D721Med (cell line): ENCODE measurements at regions not wholly inside any gene's neighbourhood (a gene's known extent, or its start where the extent isn't known, plus 50 kb on each side); places are given as distances from the start of the nearest gene placed in this dataset.

ENCODE experiments used
- DNase-seq: peaks from one replicate; pipeline ENCODE4 v3.0.0; 2011; ENCODE audit warnings: low spot score; ENCODE audit not compliant: insufficient read length
- FAIRE-seq: peaks from 2 replicates; lab custom pipeline; 2011; peaks lifted over from hg19 to GRCh38; lab: Jason Lieb, UNC
- TF ChIP-seq, protein P1 (sequence below): IDR thresholded peaks from 2 replicates; pipeline ENCODE4 v1.5.1; 2012; ENCODE audit warnings: mild to moderate bottlenecking, control low read depth; ENCODE audit not compliant: insufficient read depth; ENCODE audit errors: missing control alignments

GRCh38 chr5:31122998-31123951 is 70.2 kb upstream of the CDH6 start:
- TF ChIP-seq, protein P1, sequence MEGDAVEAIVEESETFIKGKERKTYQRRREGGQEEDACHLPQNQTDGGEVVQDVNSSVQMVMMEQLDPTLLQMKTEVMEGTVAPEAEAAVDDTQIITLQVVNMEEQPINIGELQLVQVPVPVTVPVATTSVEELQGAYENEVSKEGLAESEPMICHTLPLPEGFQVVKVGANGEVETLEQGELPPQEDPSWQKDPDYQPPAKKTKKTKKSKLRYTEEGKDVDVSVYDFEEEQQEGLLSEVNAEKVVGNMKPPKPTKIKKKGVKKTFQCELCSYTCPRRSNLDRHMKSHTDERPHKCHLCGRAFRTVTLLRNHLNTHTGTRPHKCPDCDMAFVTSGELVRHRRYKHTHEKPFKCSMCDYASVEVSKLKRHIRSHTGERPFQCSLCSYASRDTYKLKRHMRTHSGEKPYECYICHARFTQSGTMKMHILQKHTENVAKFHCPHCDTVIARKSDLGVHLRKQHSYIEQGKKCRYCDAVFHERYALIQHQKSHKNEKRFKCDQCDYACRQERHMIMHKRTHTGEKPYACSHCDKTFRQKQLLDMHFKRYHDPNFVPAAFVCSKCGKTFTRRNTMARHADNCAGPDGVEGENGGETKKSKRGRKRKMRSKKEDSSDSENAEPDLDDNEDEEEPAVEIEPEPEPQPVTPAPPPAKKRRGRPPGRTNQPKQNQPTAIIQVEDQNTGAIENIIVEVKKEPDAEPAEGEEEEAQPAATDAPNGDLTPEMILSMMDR = no peak
- DNase-seq (no peak), FAIRE-seq (no peak)

DNA sequence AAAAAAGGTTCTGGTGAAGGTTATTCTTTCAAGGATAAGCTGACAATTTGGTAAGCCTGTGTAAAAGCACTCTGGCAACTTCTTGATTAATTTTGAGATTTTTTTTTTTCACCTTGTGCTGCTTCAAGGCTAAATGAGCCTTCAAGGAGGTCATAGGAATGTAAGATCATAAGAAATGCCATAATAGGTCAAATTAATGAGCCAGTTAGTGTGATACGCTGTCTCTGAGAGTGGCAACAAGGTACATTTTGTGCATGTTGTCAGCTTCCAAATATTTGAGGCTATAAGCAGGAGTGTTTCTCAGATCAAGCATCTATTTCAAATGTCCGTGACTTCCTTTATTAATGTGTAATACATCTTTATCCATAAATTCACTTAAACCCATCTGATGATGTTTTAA is 72.3 kb upstream of the CDH6 start:
- DNase-seq (no peak), FAIRE-seq (no peak)
- TF ChIP-seq, protein P1 = no peak

- TF ChIP-seq, protein P1 = no peak
- no peak for FAIRE-seq
Observed at GRCh38 chr5:31120642-31120948, 72.9 kb upstream of the CDH6 start.

GRCh38 chr5:31119938-31120641 is 73.4 kb upstream of the CDH6 start:
- TF ChIP-seq, protein P1 = no peak
- DNase-seq (no peak), FAIRE-seq (peak; percentile 6)

More at GRCh38 chr5:31120642-31120948, 72.9 kb upstream of the CDH6 start:
- DNase-seq = no peak

GRCh38 chr5:31116466-31117031 is 76.9 kb upstream of the CDH6 start:
- DNase-seq (no peak), FAIRE-seq (no peak)
- TF ChIP-seq, protein P1 = no peak

- no peak for DNase-seq
- FAIRE-seq = no peak
- TF ChIP-seq, protein P1 = no peak
Observed at GRCh38 chr5:31114817-31115216, 78.7 kb upstream of the CDH6 start.
